Vagina (tissue), 2 donors: ENCODE measurements at regions not wholly inside any gene's neighbourhood (a gene's known extent, or its start where the extent isn't known, plus 50 kb on each side); places are given as distances from the start of the nearest gene placed in this dataset.
"Not testable (repeated sequence)": the region's sequence is repeated elsewhere in the genome, so short reads cannot be mapped to it uniquely, and the experiment has no call there.

ENCODE experiments used
- DNase-seq, 2 donors: peaks; one replicate each; pipeline ENCODE4 v3.0.0-alpha.2; 2017; ENCODE audit errors: extremely low spot score in 2 of 2
- H3K27ac ChIP-seq: fragments of 200-600 bp; sonication (generic); one replicate; pipeline ENCODE4 v1.5.1; 2019
- H3K27me3 ChIP-seq: fragments of 200-600 bp; sonication (generic); one replicate; pipeline ENCODE4 v1.5.1; 2019
- H3K36me3 ChIP-seq, 2 donors: fragments of 200-600 bp; sonication (generic); one replicate each; pipeline ENCODE4 v1.5.1; 2017 to 2019
- H3K4me1 ChIP-seq: fragments of 200-600 bp; sonication (generic); one replicate; pipeline ENCODE4 v1.5.1; 2019
- H3K4me3 ChIP-seq, 2 donors: fragments of 200-600 bp; sonication (generic); 1 replicate in 1 of 2; 2 replicates in 1 of 2; pipeline ENCODE4 v1.5.1; 2016 to 2019
- H3K9me3 ChIP-seq: fragments of 200-600 bp; sonication (generic); one replicate; pipeline ENCODE4 v1.5.1; 2019
- CTCF ChIP-seq, 3 experiments: fragments of 450-650 bp in 2 of 3; fragments of 200-600 bp in 1 of 3; sonication (generic) in 1 of 3; IDR thresholded peaks; one replicate each; pipeline ENCODE4 v1.5.1; 2017 to 2019; ENCODE audit warnings: antibody characterized with exemption in 3 of 3, mild to moderate bottlenecking in 2 of 3, moderate library complexity in 2 of 3
- POLR2A ChIP-seq, 2 donors: fragments of 450-650 bp; IDR thresholded peaks; one replicate each; pipeline ENCODE4 v1.6.1; 2017; ENCODE audit warnings: antibody characterized with exemption in 2 of 2, mild to moderate bottlenecking in 2 of 2, moderate library complexity in 2 of 2
- POLR2AphosphoS5 ChIP-seq, 2 donors: sonication (generic); formaldehyde crosslinking; IDR thresholded peaks; one replicate each; pipeline ENCODE4 v1.9.0; 2017; ENCODE audit warnings: antibody characterized with exemption in 2 of 2, mild to moderate bottlenecking in 2 of 2, low read depth in 1 of 2; ENCODE audit not compliant: insufficient read depth in 1 of 2
- intact Hi-C: fragments of 100-400 bp; cut with DNase I; formaldehyde crosslinking; loops from one replicate; pipeline ENCODE4 v1.15.1; 2023

GRCh38 chr1:192513196-192513595, 62.4 kb upstream of the RGS1 start:
- Histone ChIP-seq H3K4me3 (no peak overlapping the region), H3K9me3 (no peaks in the 10 kb centered on the region), H3K27me3 (no peaks in the 10 kb centered on the region), H3K27ac (no peak overlapping the region), H3K36me3 (no peaks in the 10 kb centered on the region), H3K4me1 (no peaks in the 10 kb centered on the region)
- TF ChIP-seq CTCF (IDR thresholded peaks at IDR 0.05) (no peak), POLR2AphosphoS5 (IDR thresholded peaks at IDR 0.05; ENCODE audit: insufficient read depth in 1 of 2, low read depth in 1 of 2) (no peak), POLR2A (IDR thresholded peaks at IDR 0.05) (no peak)
- DNase-seq, result no peak
- intact Hi-C loops, result no loop called here

GRCh38 chr1:192513697-192514096, 61.9 kb upstream of the RGS1 start:
- TF ChIP-seq POLR2AphosphoS5 (IDR thresholded peaks at IDR 0.05; ENCODE audit: insufficient read depth in 1 of 2, low read depth in 1 of 2) (no peak), CTCF (IDR thresholded peaks at IDR 0.05) (no peak), POLR2A (IDR thresholded peaks at IDR 0.05) (no peak)
- Histone ChIP-seq H3K9me3 (no peaks in the 10 kb centered on the region), H3K4me3 (no peak overlapping the region), H3K27me3 (no peaks in the 10 kb centered on the region), H3K27ac (no peak overlapping the region), H3K4me1 (no peaks in the 10 kb centered on the region), H3K36me3 (no peaks in the 10 kb centered on the region)
- DNase-seq, result no peak
- intact Hi-C loops, result no loop called here

GRCh38 chr1:192516776-192517297, 58.7 kb upstream of the RGS1 start:
- no peak for DNase-seq
- no peak overlapping the region for H3K27ac ChIP-seq
- no peaks in the 10 kb centered on the region for H3K9me3 ChIP-seq
- H3K36me3 ChIP-seq, result no peaks in the 10 kb centered on the region
- TF ChIP-seq POLR2AphosphoS5 (IDR thresholded peaks at IDR 0.05; ENCODE audit: insufficient read depth in 1 of 2, low read depth in 1 of 2), result peak; percentile 22 to 45
- no peak for TF ChIP-seq CTCF (IDR thresholded peaks at IDR 0.05)
- intact Hi-C loops, result no loop called here
- no peaks in the 10 kb centered on the region for H3K4me1 ChIP-seq
- no peaks in the 10 kb centered on the region for H3K27me3 ChIP-seq
- H3K4me3 ChIP-seq, result no peak overlapping the region

GRCh38 chr1:192517716-192518355, 57.7 kb upstream of the RGS1 start:
- H3K4me3 ChIP-seq, H3K36me3 ChIP-seq, DNase-seq, H3K27me3 ChIP-seq, H3K27ac ChIP-seq, H3K4me1 ChIP-seq, intact Hi-C loops, H3K9me3 ChIP-seq: not testable (repeated sequence)

- Histone ChIP-seq H3K36me3 (no peaks in the 10 kb centered on the region), H3K27ac (no peak overlapping the region), H3K4me1 (no peaks in the 10 kb centered on the region), H3K9me3 (no peaks in the 10 kb centered on the region), H3K4me3 (no peak overlapping the region), H3K27me3 (no peaks in the 10 kb centered on the region)
- no peak for TF ChIP-seq CTCF (IDR thresholded peaks at IDR 0.05)
- TF ChIP-seq POLR2AphosphoS5 (IDR thresholded peaks at IDR 0.05; ENCODE audit: insufficient read depth in 1 of 2, low read depth in 1 of 2), result no peak
- no peak for TF ChIP-seq POLR2A (IDR thresholded peaks at IDR 0.05)
- intact Hi-C loops, result no loop called here
- DNase-seq, result no peak
Observed at GRCh38 chr1:192518700-192519099, 56.9 kb upstream of the RGS1 start.
